AG04450 (cell line): ENCODE measurements at regions not wholly inside any gene's neighbourhood (a gene's known extent, or its start where the extent isn't known, plus 50 kb on each side); places are given as distances from the start of the nearest gene placed in this dataset.

Experiments used
- CTCF ChIA-PET: fragments of 300-600, 350-600 bp; formaldehyde crosslinking; extraction: SDS; loops from one replicate; lab custom pipeline; 2022; ENCODE audit warnings: antibody characterized with exemption, inconsistent platforms; lab: Charles Lee
- POLR2A ChIA-PET: fragments of 350-600 bp; formaldehyde crosslinking; extraction: SDS; loops from one replicate; lab custom pipeline; 2021; ENCODE audit warnings: antibody characterized with exemption, inconsistent platforms; lab: Yijun Ruan, JAX
- DNase-seq: peaks from one replicate; pipeline ENCODE4 v3.0.0-alpha.2; 2011; ENCODE audit warnings: low read depth, low spot score
- H3K27ac ChIP-seq: one replicate; pipeline ENCODE4 v1.5.1; 2012; ENCODE audit warnings: low read depth, low read length, control low read depth
- H3K27me3 ChIP-seq: one replicate; pipeline ENCODE4 v1.6.0; 2012; ENCODE audit warnings: low read length; ENCODE audit not compliant: control insufficient read depth, insufficient read depth
- H3K4me3 ChIP-seq: 2 replicates; pipeline ENCODE4 v1.5.1; 2011; ENCODE audit warnings: mild to moderate bottlenecking, low read depth, low read length, control low read depth
- H3K9me3 ChIP-seq: 2 replicates; pipeline ENCODE4 v1.5.1; 2012; ENCODE audit warnings: low read length; ENCODE audit not compliant: control insufficient read depth, insufficient read depth
- CTCF ChIP-seq: IDR thresholded peaks from 2 replicates; pipeline ENCODE4 v1.5.1; 2011; ENCODE audit warnings: low read depth, low read length, control low read depth, inconsistent platforms

GRCh38 chr5:11997942-11998341, 93.7 kb upstream of the CTNND2 start:
- Histone ChIP-seq H3K27ac (no peak overlapping the region), H3K4me3 (no peak overlapping the region), H3K9me3 (no peaks in the 10 kb centered on the region; the same call in 1 of the 2 replicates), H3K27me3 (no peaks in the 10 kb centered on the region)
- no peak for TF ChIP-seq CTCF
- ChIA-PET CTCF (no interaction called here), POLR2A (no interaction called here)
- no peak for DNase-seq

GRCh38 chr5:11992518-11992917, 88.3 kb upstream of the CTNND2 start:
- TF ChIP-seq CTCF, result no peak
- Histone ChIP-seq H3K27me3 (no peaks in the 10 kb centered on the region), H3K27ac (no peak overlapping the region), H3K9me3 (no peaks in the 10 kb centered on the region), H3K4me3 (no peak overlapping the region)
- ChIA-PET CTCF (no interaction called here), POLR2A (no interaction called here)
- DNase-seq, result no peak

GRCh38 chr5:11985993-11986392, 81.7 kb upstream of the CTNND2 start:
- DNase-seq, result no peak
- Histone ChIP-seq H3K27ac (no peak overlapping the region), H3K27me3 (no peaks in the 10 kb centered on the region), H3K4me3 (no peak overlapping the region), H3K9me3 (no peaks in the 10 kb centered on the region)
- no peak for TF ChIP-seq CTCF
- CTCF ChIA-PET, result no interaction called here
- POLR2A ChIA-PET, result no interaction called here

- DNase-seq, result no peak
- Histone ChIP-seq H3K27ac (no peak overlapping the region), H3K4me3 (no peak overlapping the region), H3K27me3 (no peaks in the 10 kb centered on the region), H3K9me3 (no peaks in the 10 kb centered on the region; the same call in 1 of the 2 replicates)
- no peak for TF ChIP-seq CTCF
- CTCF ChIA-PET, result no interaction called here
- POLR2A ChIA-PET, result no interaction called here
Measured at GRCh38 chr5:11984196-11984595, 80.0 kb upstream of the CTNND2 start.

- no peak for TF ChIP-seq CTCF
- DNase-seq, result no peak
- no peak overlapping the region for H3K4me3 ChIP-seq
- no peaks in the 10 kb centered on the region for H3K27me3 ChIP-seq
- no peak overlapping the region for H3K27ac ChIP-seq
- no peaks in the 10 kb centered on the region; the same call in 1 of the 2 replicates for H3K9me3 ChIP-seq
- CTCF ChIA-PET, result no interaction called here
- POLR2A ChIA-PET, result no interaction called here
Measured at GRCh38 chr5:11981986-11982385, 77.7 kb upstream of the CTNND2 start.
